ENCODE measurements at regions not wholly inside any gene's neighbourhood (a gene's known extent, or its start where the extent isn't known, plus 50 kb on each side); places are given as distances from the start of the nearest gene placed in this dataset.

- no peaks in the 10 kb centered on the region for H3K36me3 ChIP-seq (ENCODE audit: control insufficient read depth in 2 of 2, extremely low read depth in 1 of 2, insufficient read depth in 1 of 2, low read length in 1 of 2)
- ATAC-seq (replicated peaks in 1 of 4) (no peak), DNase-seq (no peak)
- H3K4me3 Mint-ChIP-seq: no peak overlapping the region
- ChIA-PET CTCF (no interaction called here), POLR2A (no interaction called here)
- peaks cover 0 to 7% (median 3%) of the 10 kb centered on the region in 3 donors for H3K9me3 Mint-ChIP-seq
- H3K9me3 ChIP-seq: no peaks in the 10 kb centered on the region
- no peaks in the 10 kb centered on the region for H3K4me1 Mint-ChIP-seq
- H3K4me1 ChIP-seq (ENCODE audit: control insufficient read depth in 1 of 2, extremely low read depth in 1 of 2, insufficient read depth in 2 of 2, low read length in 2 of 2): no peaks in the 10 kb centered on the region
- no peaks in the 10 kb centered on the region for H3K27me3 Mint-ChIP-seq
- 0% methylated on average over 1 of the region's 6 CpGs for WGBS (ENCODE audit: insufficient coverage)
- H3K27me3 ChIP-seq (replicated peaks in 1 of 2; ENCODE audit: control insufficient read depth in 2 of 2, extremely low read depth in 1 of 2, insufficient read depth in 2 of 2, low read length in 1 of 2): no peaks in the 10 kb centered on the region
- H3K27ac ChIP-seq (ENCODE audit: low read length): no peak overlapping the region
- H3K27ac Mint-ChIP-seq: no peak overlapping the region
- no peak overlapping the region for H3K4me3 ChIP-seq (ENCODE audit: control insufficient read depth in 1 of 2, extremely low read depth in 1 of 2, low read length in 1 of 2)
- H3K36me3 Mint-ChIP-seq: no peaks in the 10 kb centered on the region
These were observed 157.5 kb upstream of the ANKRD50 start for GRCh38 chr4:124869961-124870495.

DNA sequence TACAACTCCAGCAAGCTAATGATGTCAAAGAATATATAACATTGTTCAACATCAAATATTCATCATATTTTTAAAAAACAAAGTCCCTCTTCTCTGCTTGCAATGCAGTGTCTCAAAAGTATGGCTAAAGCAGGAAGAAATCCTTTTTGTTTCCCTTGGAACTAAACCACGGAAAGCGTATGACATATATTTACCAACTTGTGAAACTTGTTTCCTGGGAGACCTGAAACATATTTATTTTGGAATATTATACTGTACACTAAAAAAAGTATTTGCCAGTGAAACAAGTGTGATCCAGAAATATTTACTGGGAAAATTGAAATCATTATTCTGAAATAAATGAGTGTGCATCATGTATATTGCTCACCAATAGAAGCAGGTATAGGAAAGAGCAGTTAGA lies 156.0 kb upstream of the ANKRD50 start:
- ChIA-PET CTCF (no interaction called here), POLR2A (no interaction called here)
- no peaks in the 10 kb centered on the region for H3K4me1 Mint-ChIP-seq
- H3K4me3 ChIP-seq (ENCODE audit: control insufficient read depth in 1 of 2, extremely low read depth in 1 of 2, low read length in 1 of 2): no peak overlapping the region
- no CpG with 5 or more reads among the region's 2 CpGs for WGBS (ENCODE audit: insufficient coverage)
- H3K4me1 ChIP-seq (ENCODE audit: control insufficient read depth in 1 of 2, extremely low read depth in 1 of 2, insufficient read depth in 2 of 2, low read length in 2 of 2): no peaks in the 10 kb centered on the region
- H3K4me3 Mint-ChIP-seq: no peak overlapping the region
- no peaks in the 10 kb centered on the region for H3K36me3 Mint-ChIP-seq
- no peaks in the 10 kb centered on the region for H3K36me3 ChIP-seq (ENCODE audit: control insufficient read depth in 2 of 2, extremely low read depth in 1 of 2, insufficient read depth in 1 of 2, low read length in 1 of 2)
- DNase-seq (no peak), ATAC-seq (replicated peaks in 1 of 4) (no peak)
- no peaks in the 10 kb centered on the region for H3K27me3 Mint-ChIP-seq
- peaks cover 3 to 7% (median 4%) of the 10 kb centered on the region in 3 donors for H3K9me3 Mint-ChIP-seq
- H3K27ac Mint-ChIP-seq: no peak overlapping the region
- H3K27ac ChIP-seq (ENCODE audit: low read length): no peak overlapping the region
- no peaks in the 10 kb centered on the region for H3K9me3 ChIP-seq
- no peaks in the 10 kb centered on the region for H3K27me3 ChIP-seq (replicated peaks in 1 of 2; ENCODE audit: control insufficient read depth in 2 of 2, extremely low read depth in 1 of 2, insufficient read depth in 2 of 2, low read length in 1 of 2)

DNA sequence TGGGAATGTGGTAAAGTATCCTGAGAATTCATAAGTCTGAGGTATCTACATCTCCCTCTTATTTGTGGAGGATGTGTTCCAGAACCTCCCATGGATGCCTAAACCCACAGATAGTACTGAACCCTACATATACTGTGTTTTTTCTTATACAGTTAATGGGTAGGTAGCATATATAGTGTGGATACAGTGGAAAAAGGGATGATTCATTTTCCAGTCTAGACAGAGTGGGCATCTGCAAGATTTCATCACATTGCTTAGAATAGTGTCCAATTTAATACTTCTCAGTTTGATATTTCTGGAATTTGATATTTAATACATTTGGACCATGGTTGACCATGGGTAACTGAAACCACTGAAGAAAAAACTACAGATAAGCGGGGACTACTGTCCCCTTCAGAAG lies 155.0 kb upstream of the ANKRD50 start:
- Histone ChIP-seq H3K4me1 (ENCODE audit: control insufficient read depth in 1 of 2, extremely low read depth in 1 of 2, insufficient read depth in 2 of 2, low read length in 2 of 2) (no peaks in the 10 kb centered on the region), H3K36me3 (ENCODE audit: control insufficient read depth in 2 of 2, extremely low read depth in 1 of 2, insufficient read depth in 1 of 2, low read length in 1 of 2) (no peaks in the 10 kb centered on the region), H3K27ac (ENCODE audit: low read length) (no peak overlapping the region), H3K9me3 (no peaks in the 10 kb centered on the region), H3K4me3 (ENCODE audit: control insufficient read depth in 1 of 2, extremely low read depth in 1 of 2, low read length in 1 of 2) (no peak overlapping the region), H3K27me3 (replicated peaks in 1 of 2; ENCODE audit: control insufficient read depth in 2 of 2, extremely low read depth in 1 of 2, insufficient read depth in 2 of 2, low read length in 1 of 2) (no peaks in the 10 kb centered on the region)
- Mint-ChIP-seq H3K27ac (no peak overlapping the region), H3K4me1 (no peaks in the 10 kb centered on the region), H3K27me3 (no peaks in the 10 kb centered on the region), H3K4me3 (no peak overlapping the region), H3K36me3 (no peaks in the 10 kb centered on the region), H3K9me3 (peaks cover 1 to 5% (median 4%) of the 10 kb centered on the region in 3 donors)
- POLR2A ChIA-PET: interaction anchor here in 1 of 2 donors (0.6 kb wide), 1 partner anchor 133 kb away, joined by 4 read pairs; no protein-coding TSS in a partner anchor
- ATAC-seq (replicated peaks in 1 of 4): no peak
- CTCF ChIA-PET: no interaction called here
- DNase-seq: no peak
- WGBS (ENCODE audit: insufficient coverage): no CpG with 5 or more reads among the region's 1 CpG

- Histone ChIP-seq H3K27me3 (replicated peaks in 1 of 2; ENCODE audit: control insufficient read depth in 2 of 2, extremely low read depth in 1 of 2, insufficient read depth in 2 of 2, low read length in 1 of 2) (no peaks in the 10 kb centered on the region), H3K36me3 (ENCODE audit: control insufficient read depth in 2 of 2, extremely low read depth in 1 of 2, insufficient read depth in 1 of 2, low read length in 1 of 2) (no peaks in the 10 kb centered on the region), H3K4me3 (ENCODE audit: control insufficient read depth in 1 of 2, extremely low read depth in 1 of 2, low read length in 1 of 2) (no peak overlapping the region), H3K9me3 (no peaks in the 10 kb centered on the region), H3K4me1 (ENCODE audit: control insufficient read depth in 1 of 2, extremely low read depth in 1 of 2, insufficient read depth in 2 of 2, low read length in 2 of 2) (no peaks in the 10 kb centered on the region), H3K27ac (ENCODE audit: low read length) (no peak overlapping the region)
- H3K36me3 Mint-ChIP-seq: no peaks in the 10 kb centered on the region
- ChIA-PET POLR2A (no interaction called here), CTCF (no interaction called here)
- no CpG with 5 or more reads among the region's 1 CpG for WGBS (ENCODE audit: insufficient coverage)
- no peak for ATAC-seq (replicated peaks in 1 of 4)
- H3K27me3 Mint-ChIP-seq: no peaks in the 10 kb centered on the region
- no peak for DNase-seq
- no peaks in the 10 kb centered on the region for H3K4me1 Mint-ChIP-seq
- H3K9me3 Mint-ChIP-seq: peaks cover 0 to 4% (median 3%) of the 10 kb centered on the region in 3 donors
- H3K4me3 Mint-ChIP-seq: no peak overlapping the region
- no peak overlapping the region for H3K27ac Mint-ChIP-seq
These were observed 153.8 kb upstream of the ANKRD50 start for GRCh38 chr4:124866301-124866700.

DNA sequence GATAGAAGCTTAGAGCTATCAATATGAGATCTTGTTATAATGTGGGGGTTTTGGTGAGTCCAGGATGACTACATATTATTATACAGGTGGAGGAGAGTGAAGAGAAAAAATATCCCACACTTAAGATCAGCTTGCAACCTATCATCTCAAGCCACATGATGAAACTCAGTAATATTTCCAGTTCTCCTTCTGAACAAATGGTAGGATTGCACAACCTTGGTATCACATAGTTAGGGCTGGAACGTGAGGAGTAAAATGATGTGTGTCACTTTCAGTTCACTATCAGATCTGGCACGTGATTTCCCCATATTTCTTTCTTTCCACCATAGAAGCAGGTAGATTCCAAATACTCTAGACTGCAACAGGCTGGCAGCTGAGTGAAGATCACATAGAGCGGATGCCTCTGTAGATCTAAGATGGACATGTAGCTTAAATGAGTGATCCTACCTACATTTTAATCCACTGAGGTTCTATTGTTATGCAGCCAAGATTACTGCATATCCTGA lies 150.6 kb upstream of the ANKRD50 start:
- no peak overlapping the region for H3K27ac ChIP-seq (ENCODE audit: low read length)
- DNase-seq (no peak), ATAC-seq (replicated peaks in 1 of 4) (no peak)
- no peak overlapping the region for H3K27ac Mint-ChIP-seq
- H3K4me1 ChIP-seq (ENCODE audit: control insufficient read depth in 1 of 2, extremely low read depth in 1 of 2, insufficient read depth in 2 of 2, low read length in 2 of 2): no peaks in the 10 kb centered on the region
- H3K27me3 ChIP-seq (replicated peaks in 1 of 2; ENCODE audit: control insufficient read depth in 2 of 2, extremely low read depth in 1 of 2, insufficient read depth in 2 of 2, low read length in 1 of 2): no peaks in the 10 kb centered on the region
- ChIA-PET CTCF (no interaction called here), POLR2A (no interaction called here)
- H3K27me3 Mint-ChIP-seq: no peaks in the 10 kb centered on the region
- H3K36me3 ChIP-seq (ENCODE audit: control insufficient read depth in 2 of 2, extremely low read depth in 1 of 2, insufficient read depth in 1 of 2, low read length in 1 of 2): no peaks in the 10 kb centered on the region
- H3K4me3 ChIP-seq (ENCODE audit: control insufficient read depth in 1 of 2, extremely low read depth in 1 of 2, low read length in 1 of 2): no peak overlapping the region
- peaks cover 0 to 4% (median 0%) of the 10 kb centered on the region in 3 donors for H3K9me3 Mint-ChIP-seq
- H3K4me1 Mint-ChIP-seq: no peaks in the 10 kb centered on the region
- H3K9me3 ChIP-seq: no peaks in the 10 kb centered on the region
- H3K4me3 Mint-ChIP-seq: no peak overlapping the region
- H3K36me3 Mint-ChIP-seq: no peaks in the 10 kb centered on the region
- no CpG with 5 or more reads among the region's 3 CpGs for WGBS (ENCODE audit: insufficient coverage)

DNA sequence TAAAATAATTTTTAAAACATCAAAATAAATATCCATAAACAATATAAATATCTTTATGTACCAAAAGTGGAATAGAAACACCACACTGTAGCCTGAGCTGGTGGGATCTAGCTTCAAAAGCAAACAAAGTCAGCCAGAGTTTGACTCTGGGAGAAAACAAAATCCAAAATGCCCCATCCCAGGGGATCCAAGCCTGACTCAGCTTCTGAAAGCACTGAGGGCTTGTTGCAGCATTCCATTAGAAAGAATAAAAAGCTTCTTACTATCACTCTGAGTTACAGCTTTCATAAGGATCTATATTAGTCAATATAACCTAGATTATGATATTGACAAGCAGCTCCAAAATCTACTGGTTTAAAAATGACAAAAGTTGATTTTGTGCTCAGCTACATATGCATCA lies 149.7 kb upstream of the ANKRD50 start:
- CTCF ChIA-PET: interaction anchor here in 1 of 2 donors (0.5 kb wide), 1 partner anchor 925 kb away, joined by 11 read pairs; no protein-coding TSS in a partner anchor
- Histone ChIP-seq H3K27ac (ENCODE audit: low read length) (no peak overlapping the region), H3K4me1 (ENCODE audit: control insufficient read depth in 1 of 2, extremely low read depth in 1 of 2, insufficient read depth in 2 of 2, low read length in 2 of 2) (no peaks in the 10 kb centered on the region), H3K27me3 (replicated peaks in 1 of 2; ENCODE audit: control insufficient read depth in 2 of 2, extremely low read depth in 1 of 2, insufficient read depth in 2 of 2, low read length in 1 of 2) (no peaks in the 10 kb centered on the region), H3K4me3 (ENCODE audit: control insufficient read depth in 1 of 2, extremely low read depth in 1 of 2, low read length in 1 of 2) (no peak overlapping the region), H3K9me3 (no peaks in the 10 kb centered on the region), H3K36me3 (ENCODE audit: control insufficient read depth in 2 of 2, extremely low read depth in 1 of 2, insufficient read depth in 1 of 2, low read length in 1 of 2) (no peaks in the 10 kb centered on the region)
- no peak overlapping the region for H3K4me3 Mint-ChIP-seq
- H3K9me3 Mint-ChIP-seq: peaks cover 0 to 4% (median 0%) of the 10 kb centered on the region in 3 donors
- no peaks in the 10 kb centered on the region for H3K4me1 Mint-ChIP-seq
- H3K27ac Mint-ChIP-seq: no peak overlapping the region
- H3K27me3 Mint-ChIP-seq: no peaks in the 10 kb centered on the region
- POLR2A ChIA-PET: no interaction called here
- H3K36me3 Mint-ChIP-seq: no peaks in the 10 kb centered on the region
- no peak for ATAC-seq (replicated peaks in 1 of 4)
- DNase-seq: no peak

DNA sequence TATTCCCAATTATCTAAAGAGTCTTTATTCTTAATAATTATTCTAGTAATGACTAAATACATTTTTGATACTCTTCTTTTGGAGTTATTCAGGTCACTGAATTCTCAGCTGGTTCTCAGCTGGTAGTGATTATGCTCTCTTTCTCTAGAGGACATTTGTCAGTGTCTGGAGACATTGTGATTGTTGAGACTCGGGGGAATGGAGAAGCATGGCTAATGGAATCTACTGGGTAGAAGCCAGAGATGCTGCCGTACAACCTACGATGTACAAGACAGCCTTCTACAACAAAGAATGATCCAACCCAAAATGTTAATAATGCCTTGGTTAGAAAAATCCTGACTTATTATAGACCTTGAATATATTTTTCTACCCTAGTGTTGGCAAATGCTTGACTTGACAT lies 149.2 kb upstream of the ANKRD50 start:
- H3K36me3 Mint-ChIP-seq: no peaks in the 10 kb centered on the region
- H3K4me3 Mint-ChIP-seq: no peak overlapping the region
- H3K27ac ChIP-seq (ENCODE audit: low read length): no peak overlapping the region
- DNase-seq: no peak
- H3K27me3 Mint-ChIP-seq: no peaks in the 10 kb centered on the region
- H3K27ac Mint-ChIP-seq: no peak overlapping the region
- no peaks in the 10 kb centered on the region for H3K36me3 ChIP-seq (ENCODE audit: control insufficient read depth in 2 of 2, extremely low read depth in 1 of 2, insufficient read depth in 1 of 2, low read length in 1 of 2)
- H3K27me3 ChIP-seq (replicated peaks in 1 of 2; ENCODE audit: control insufficient read depth in 2 of 2, extremely low read depth in 1 of 2, insufficient read depth in 2 of 2, low read length in 1 of 2): no peaks in the 10 kb centered on the region
- no CpG with 5 or more reads among the region's 3 CpGs for WGBS (ENCODE audit: insufficient coverage)
- H3K4me3 ChIP-seq (ENCODE audit: control insufficient read depth in 1 of 2, extremely low read depth in 1 of 2, low read length in 1 of 2): no peak overlapping the region
- no peaks in the 10 kb centered on the region for H3K4me1 Mint-ChIP-seq
- no peak for ATAC-seq (replicated peaks in 1 of 4)
- CTCF ChIA-PET: no interaction called here
- no peaks in the 10 kb centered on the region for H3K9me3 ChIP-seq
- H3K9me3 Mint-ChIP-seq: peaks cover 0 to 4% (median 0%) of the 10 kb centered on the region in 3 donors
- POLR2A ChIA-PET: no interaction called here
- no peaks in the 10 kb centered on the region for H3K4me1 ChIP-seq (ENCODE audit: control insufficient read depth in 1 of 2, extremely low read depth in 1 of 2, insufficient read depth in 2 of 2, low read length in 2 of 2)
